Activated T-helper 17 cell treated with anti-CD3 and anti-CD28 coated beads, Interleukin-2, amount 50 U/mL, for 72 hours (primary cell): ENCODE measurements at regions not wholly inside any gene's neighbourhood (a gene's known extent, or its start where the extent isn't known, plus 50 kb on each side); places are given as distances from the start of the nearest gene placed in this dataset.
"Not testable (repeated sequence)": the region's sequence is repeated elsewhere in the genome, so short reads cannot be mapped to it uniquely, and the experiment has no call there.

Experiments
- ATAC-seq: fragments of 150-1000 bp; cut with Tn5 transposase; replicated peaks from 2 replicates; pipeline ENCODE4 v1.10.0; 2021; ENCODE audit warnings: mild to moderate bottlenecking, moderate library complexity
- H3K27ac Mint-ChIP-seq: one replicate; pipeline ENCODE4 v1.8.0; 2022; ENCODE audit warnings: mixed read lengths
- H3K27me3 Mint-ChIP-seq: one replicate; pipeline ENCODE4 v1.8.0; 2022; ENCODE audit warnings: mixed read lengths
- H3K36me3 Mint-ChIP-seq: one replicate; pipeline ENCODE4 v1.8.0; 2022; ENCODE audit warnings: low read depth, mild to moderate bottlenecking, mixed read lengths
- H3K4me1 Mint-ChIP-seq: one replicate; pipeline ENCODE4 v1.8.0; 2022; ENCODE audit warnings: mixed read lengths
- H3K4me3 Mint-ChIP-seq: one replicate; pipeline ENCODE4 v1.8.0; 2022; ENCODE audit warnings: mild to moderate bottlenecking, mixed read lengths
- H3K9me3 Mint-ChIP-seq: one replicate; pipeline ENCODE4 v1.8.0; 2022; ENCODE audit warnings: mixed read lengths

DNA sequence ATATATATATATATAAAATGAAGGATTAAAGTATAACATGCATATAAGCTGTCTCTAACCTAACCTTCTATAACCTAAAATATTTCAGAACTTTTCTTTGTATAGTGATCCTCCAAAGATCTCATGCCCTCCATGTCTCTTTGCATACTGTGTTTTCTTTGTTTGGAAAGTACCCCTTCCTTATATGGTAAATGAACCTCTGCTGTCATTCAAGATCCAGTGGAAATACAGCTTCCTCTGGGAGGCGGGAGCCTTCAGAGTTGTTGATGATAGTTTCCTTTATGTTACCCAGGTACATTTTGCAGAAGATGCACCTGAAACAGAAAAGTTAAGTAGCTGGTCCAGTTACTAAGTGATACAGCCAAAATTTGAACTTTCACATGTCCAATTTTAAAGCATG is 233.3 kb upstream of the FOXP2 start:
- H3K9me3 Mint-ChIP-seq: no peaks in the 10 kb centered on the region
- H3K27ac Mint-ChIP-seq: no peak overlapping the region
- H3K27me3 Mint-ChIP-seq: no peaks in the 10 kb centered on the region
- no peak overlapping the region for H3K4me3 Mint-ChIP-seq
- H3K36me3 Mint-ChIP-seq: no peaks in the 10 kb centered on the region
- no peaks in the 10 kb centered on the region for H3K4me1 Mint-ChIP-seq
- no peak for ATAC-seq

DNA sequence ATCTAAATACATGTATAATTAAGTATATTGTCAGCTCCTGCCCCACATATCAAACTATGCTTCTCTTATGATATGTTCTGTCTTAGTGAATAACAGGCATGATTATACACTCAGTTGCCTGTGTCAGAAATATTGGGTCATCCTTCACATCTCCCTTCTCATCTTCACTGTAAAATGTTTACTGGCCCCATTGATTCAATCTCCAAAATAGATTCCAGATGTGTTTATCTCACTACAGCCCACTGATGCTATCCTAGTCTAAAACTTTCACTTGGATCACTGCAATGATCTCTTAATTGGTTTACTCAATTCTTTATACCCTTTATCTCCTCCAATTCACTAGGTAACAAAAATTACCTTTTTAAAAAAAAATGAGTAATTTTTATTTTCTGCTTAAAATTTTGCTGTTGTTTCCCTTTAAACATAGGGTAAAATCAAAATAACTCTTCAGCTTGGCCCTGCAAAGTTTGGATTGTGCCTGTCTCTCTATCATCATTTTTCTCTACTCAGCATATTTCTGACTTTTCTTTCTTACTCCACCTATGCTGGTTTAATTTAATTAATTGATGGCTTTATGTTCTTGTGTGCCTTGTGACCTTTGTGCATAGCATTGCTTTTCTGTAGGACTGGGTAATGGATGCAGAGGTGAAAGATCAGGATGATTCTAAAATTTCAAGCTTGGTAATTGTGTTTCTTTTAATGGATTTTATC is 233.9 kb upstream of the FOXP2 start:
- Mint-ChIP-seq H3K27ac (no peak overlapping the region), H3K9me3 (no peaks in the 10 kb centered on the region), H3K36me3 (no peaks in the 10 kb centered on the region), H3K4me3 (no peak overlapping the region), H3K27me3 (no peaks in the 10 kb centered on the region), H3K4me1 (no peaks in the 10 kb centered on the region)
- ATAC-seq: no peak

DNA sequence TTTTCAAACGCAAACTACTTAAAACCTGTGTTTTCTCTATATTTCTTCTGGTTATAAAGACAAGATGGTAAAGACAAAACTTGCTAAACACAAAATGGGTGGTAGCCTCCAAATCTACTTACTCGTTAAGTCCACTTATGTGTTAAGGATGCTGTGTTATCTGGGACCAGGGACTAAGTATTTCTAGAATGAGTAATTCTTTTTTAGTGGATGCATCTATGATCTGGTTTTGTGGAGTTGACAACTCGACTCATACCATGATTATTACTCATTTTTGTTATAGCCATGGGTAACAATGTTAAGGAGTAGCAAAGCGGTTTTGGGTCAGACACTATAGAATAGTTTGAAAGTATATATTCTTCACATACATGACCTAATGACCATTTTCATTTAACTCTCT is 239.5 kb upstream of the FOXP2 start:
- Mint-ChIP-seq H3K4me3 (no peak overlapping the region), H3K27me3 (no peaks in the 10 kb centered on the region), H3K27ac (no peak overlapping the region), H3K9me3 (no peaks in the 10 kb centered on the region), H3K4me1 (no peaks in the 10 kb centered on the region), H3K36me3 (no peaks in the 10 kb centered on the region)
- no peak for ATAC-seq

DNA sequence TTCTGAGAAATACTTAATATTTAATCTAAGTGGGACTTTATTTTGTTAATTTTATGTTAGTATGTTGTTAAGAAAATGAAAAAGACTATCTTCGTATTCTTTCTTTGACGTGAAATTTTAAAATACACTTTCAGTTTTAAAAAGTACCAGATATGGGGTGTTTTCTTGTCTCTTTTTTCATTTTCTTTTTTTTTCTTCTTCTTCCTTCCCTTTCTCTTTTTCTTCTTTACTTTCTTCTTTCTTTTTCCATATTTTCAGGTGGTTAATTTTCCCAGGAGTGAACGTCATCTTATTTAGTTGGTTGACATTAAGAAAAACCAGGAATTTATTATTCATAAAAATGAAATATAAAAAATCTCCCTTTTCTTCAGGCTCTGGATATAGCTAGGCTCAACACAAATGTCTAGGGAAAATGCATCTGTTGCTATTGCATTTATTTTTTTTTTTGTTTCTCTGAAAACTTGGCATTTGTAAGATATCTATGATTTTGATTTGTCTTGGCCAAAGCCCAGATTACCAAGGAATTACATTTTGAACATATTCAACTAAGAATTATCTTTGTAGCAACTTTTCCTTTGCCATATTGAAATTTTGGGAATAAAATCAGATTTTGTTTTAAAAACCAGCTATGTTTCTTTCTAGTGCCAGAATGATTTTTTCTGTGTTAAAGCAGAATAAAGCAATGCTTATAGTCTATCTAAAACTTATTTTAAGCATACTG is 241.3 kb upstream of the FOXP2 start:
- no peak overlapping the region for H3K4me3 Mint-ChIP-seq
- H3K4me1 Mint-ChIP-seq: no peaks in the 10 kb centered on the region
- H3K36me3 Mint-ChIP-seq: no peaks in the 10 kb centered on the region
- H3K27me3 Mint-ChIP-seq: no peaks in the 10 kb centered on the region
- no peak overlapping the region for H3K27ac Mint-ChIP-seq
- ATAC-seq: no peak
- H3K9me3 Mint-ChIP-seq: peaks cover 3% of the 10 kb centered on the region

DNA sequence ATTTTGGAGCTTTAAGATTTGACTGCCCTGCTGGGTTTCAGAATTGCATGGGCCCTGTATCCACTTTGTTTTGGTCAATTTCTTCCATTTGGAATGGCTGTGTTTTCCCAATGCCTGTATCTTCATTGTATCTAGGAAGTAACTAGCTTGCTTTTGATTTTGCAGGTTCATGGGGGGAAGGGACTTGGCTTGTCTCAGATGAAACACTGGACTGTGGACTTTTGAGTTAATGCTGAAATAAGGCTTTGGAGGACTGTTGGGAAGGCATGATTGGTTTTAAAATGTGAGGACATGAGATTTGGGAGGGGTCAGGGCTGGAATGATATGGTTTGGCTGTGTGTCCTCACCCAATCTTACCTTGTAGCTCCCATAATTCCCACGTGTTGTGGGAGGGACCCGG is 245.2 kb upstream of the FOXP2 start:
- ATAC-seq, H3K9me3 Mint-ChIP-seq, H3K27me3 Mint-ChIP-seq, H3K4me3 Mint-ChIP-seq, H3K27ac Mint-ChIP-seq, H3K36me3 Mint-ChIP-seq, H3K4me1 Mint-ChIP-seq: not testable (repeated sequence)

DNA sequence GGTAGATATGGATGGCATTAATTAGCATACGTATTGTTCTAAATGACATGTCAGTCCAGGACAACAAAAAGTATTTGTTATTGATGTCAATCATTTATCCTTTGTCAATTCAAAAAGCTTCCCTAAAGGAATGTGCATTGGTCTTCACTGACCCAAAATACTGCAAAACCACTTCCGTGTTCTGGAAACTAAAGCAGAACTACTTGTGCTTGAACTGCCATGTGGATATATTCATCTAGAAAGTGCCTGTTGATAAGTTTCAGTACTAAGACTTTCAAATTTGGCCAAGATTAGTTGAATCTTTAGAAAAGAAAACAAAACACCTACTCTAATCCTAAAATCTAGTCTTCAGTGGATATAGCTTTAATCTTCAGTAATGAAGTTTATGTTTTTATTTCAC is 242.1 kb upstream of the PPP1R3A start:
- no peak overlapping the region for H3K27ac Mint-ChIP-seq
- H3K36me3 Mint-ChIP-seq: no peaks in the 10 kb centered on the region
- no peak for ATAC-seq
- no peaks in the 10 kb centered on the region for H3K4me1 Mint-ChIP-seq
- H3K4me3 Mint-ChIP-seq: no peak overlapping the region
- H3K9me3 Mint-ChIP-seq: no peaks in the 10 kb centered on the region
- H3K27me3 Mint-ChIP-seq: no peaks in the 10 kb centered on the region

DNA sequence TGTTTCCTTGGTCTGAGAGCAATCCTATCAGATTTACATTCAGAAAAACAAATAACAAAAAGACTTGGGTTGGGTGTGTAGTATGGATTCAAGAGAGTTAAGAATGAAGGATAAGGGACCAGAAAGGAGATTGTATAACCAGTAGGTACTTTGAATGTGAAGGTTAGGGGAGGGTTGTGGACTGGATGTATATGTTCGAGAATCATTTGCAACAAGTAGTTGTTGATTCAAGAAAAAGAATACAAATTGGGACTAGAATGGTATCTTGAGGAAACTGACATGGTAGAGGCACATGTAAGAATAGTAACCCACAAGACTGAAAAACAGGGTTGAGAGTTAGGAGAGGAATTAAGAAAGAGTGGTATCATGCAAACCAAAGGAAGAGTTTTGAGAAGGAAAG is 240.0 kb upstream of the PPP1R3A start:
- no peaks in the 10 kb centered on the region for H3K9me3 Mint-ChIP-seq
- no peaks in the 10 kb centered on the region for H3K36me3 Mint-ChIP-seq
- H3K4me3 Mint-ChIP-seq: no peak overlapping the region
- ATAC-seq: no peak
- H3K27ac Mint-ChIP-seq: no peak overlapping the region
- peaks cover 4% of the 10 kb centered on the region for H3K27me3 Mint-ChIP-seq
- no peaks in the 10 kb centered on the region for H3K4me1 Mint-ChIP-seq

DNA sequence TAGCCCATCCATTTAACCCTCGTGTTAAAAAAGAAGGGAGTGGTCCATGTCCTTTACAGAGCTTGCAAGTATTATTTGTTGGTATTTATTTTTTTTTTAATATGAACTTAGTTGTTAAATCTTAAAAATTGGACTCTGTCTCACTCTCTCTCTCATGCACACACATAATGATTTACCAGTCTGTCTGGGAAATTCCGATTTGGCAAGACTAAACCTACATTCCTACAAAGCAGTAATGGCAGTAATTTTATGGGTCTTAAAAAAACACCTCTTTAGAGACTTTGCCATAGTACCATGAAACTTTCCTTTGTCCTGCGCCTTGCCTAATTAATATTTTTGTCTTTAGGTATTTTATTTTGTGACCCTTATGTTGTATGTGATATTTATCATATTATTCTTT is 239.5 kb upstream of the PPP1R3A start:
- no peak for ATAC-seq
- Mint-ChIP-seq H3K36me3 (no peaks in the 10 kb centered on the region), H3K27me3 (peaks cover 8% of the 10 kb centered on the region), H3K9me3 (no peaks in the 10 kb centered on the region), H3K27ac (no peak overlapping the region), H3K4me3 (no peak overlapping the region), H3K4me1 (no peaks in the 10 kb centered on the region)

DNA sequence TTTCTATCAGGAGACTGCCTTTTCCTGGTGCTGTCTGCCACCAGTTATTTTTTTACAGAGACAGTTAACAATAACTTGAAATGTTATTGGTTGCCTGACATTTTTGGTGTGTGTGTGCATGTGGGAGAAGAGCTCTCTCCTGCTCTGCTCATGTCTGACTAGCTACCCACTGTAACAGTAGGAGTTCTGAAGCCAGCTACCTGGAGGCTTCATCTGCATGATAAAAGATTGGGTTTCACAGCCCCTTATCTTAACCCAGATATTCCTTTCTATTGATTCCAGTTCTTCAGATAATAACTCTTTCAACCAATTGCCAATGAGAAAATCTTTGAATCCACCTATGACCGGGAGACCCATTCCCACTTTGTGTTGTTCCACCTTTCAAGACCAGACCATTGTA is 237.4 kb upstream of the PPP1R3A start:
- Mint-ChIP-seq H3K36me3 (no peaks in the 10 kb centered on the region), H3K27me3 (peaks cover 15% of the 10 kb centered on the region), H3K9me3 (no peaks in the 10 kb centered on the region), H3K4me1 (no peaks in the 10 kb centered on the region), H3K27ac (no peak overlapping the region), H3K4me3 (no peak overlapping the region)
- ATAC-seq: no peak

DNA sequence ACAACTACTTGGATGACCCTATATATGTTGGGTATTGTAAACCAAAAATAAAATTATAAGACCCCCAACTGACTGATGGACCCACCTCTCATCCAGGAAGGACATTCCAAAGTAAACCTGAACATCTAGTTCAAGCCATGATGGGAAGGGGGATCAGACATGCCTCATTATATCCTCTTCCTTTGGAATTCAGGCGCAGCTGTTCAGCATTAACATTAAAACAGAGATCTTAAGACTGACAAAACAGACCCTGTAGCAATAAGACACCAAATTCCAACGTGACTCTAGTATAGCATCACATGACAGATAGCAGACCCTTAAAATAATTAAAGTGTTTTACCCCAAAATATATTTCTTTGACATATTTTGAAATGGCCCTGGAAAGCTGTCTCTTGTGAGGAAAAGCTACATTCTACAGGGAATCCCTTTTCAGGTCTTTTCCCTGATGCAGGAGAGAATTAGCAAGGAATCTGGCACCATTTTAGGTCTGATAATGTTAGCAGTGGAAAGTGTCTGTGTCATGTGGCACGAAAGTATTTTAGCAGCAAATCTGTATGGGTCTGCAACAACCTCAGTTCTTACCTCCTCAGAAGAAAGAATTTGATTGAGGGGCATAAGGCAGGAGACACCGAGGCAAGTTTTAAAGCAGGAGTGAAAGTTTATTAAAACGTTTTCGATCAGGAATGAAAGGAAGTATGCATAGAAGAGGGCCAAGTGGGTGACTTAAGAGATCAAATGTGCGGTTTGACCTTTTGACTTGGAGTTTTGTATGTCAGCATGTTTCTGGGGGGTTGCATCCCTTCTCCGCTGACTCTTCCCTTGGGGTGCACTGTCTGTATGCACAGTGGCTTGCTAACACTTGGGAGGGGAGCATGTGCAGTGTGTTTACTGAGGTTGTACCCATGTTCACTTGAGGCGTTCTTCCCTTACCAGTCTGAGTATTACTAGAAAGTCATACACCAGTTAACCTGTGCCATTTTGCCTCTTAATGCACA is 236.6 kb upstream of the PPP1R3A start:
- H3K4me1 Mint-ChIP-seq: no peaks in the 10 kb centered on the region
- no peaks in the 10 kb centered on the region for H3K9me3 Mint-ChIP-seq
- peaks cover 15% of the 10 kb centered on the region for H3K27me3 Mint-ChIP-seq
- H3K27ac Mint-ChIP-seq: no peak overlapping the region
- H3K36me3 Mint-ChIP-seq: no peaks in the 10 kb centered on the region
- ATAC-seq: no peak
- H3K4me3 Mint-ChIP-seq: no peak overlapping the region

DNA sequence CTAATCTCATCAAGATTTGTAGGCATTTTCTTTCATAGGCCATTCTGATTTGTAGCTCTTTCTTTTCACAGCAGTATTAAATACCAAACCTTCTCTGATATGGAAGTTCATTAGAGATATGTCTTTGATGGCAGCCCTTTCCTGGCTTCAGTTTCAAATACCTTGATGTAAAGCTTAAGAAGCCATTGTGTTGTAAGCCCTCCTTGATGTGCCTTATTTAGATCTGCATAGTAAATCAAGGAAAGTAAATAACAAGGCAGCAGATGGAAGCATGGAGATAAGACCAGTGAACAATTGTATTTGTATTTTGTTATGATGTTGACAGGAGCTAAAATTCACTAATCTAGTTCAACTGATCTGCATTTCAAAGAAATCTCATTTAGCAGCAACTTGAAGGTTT is 234.9 kb upstream of the PPP1R3A start:
- no peak for ATAC-seq
- Mint-ChIP-seq H3K9me3 (no peaks in the 10 kb centered on the region), H3K4me1 (no peaks in the 10 kb centered on the region), H3K27ac (no peak overlapping the region), H3K27me3 (peaks cover 18% of the 10 kb centered on the region), H3K36me3 (no peaks in the 10 kb centered on the region), H3K4me3 (no peak overlapping the region)

DNA sequence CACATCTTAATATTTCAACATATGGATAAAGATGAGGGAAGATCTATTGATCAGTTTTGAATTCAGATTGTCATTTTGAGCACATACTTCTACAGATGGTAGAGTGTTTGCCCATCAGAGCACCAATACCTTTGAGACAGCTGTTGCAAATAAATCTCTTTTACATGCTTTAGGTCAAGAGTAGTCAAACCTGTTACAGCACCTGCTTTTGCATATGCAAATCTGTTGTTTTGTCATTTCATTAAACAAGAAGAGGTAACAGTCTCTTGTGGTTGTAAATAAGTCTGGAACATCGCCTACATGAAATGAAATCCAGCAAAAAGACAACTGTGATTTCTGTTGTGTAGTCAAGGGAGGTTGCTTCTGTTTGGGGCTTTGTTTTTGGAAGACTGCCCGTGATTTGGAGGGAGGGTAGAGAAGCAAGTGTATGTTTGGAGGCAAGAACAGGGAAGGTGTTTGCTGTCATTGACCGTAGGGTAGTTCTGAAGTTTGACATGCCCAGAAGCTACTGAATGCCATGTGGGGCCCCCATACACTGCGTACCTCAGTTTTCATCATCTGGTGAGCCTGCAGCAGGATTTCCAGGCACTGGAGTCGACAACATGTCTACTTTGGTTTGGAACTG is 233.6 kb upstream of the PPP1R3A start:
- Mint-ChIP-seq H3K4me3 (no peak overlapping the region), H3K27me3 (peaks cover 28% of the 10 kb centered on the region), H3K36me3 (no peaks in the 10 kb centered on the region), H3K4me1 (no peaks in the 10 kb centered on the region), H3K27ac (no peak overlapping the region), H3K9me3 (no peaks in the 10 kb centered on the region)
- ATAC-seq: no peak

DNA sequence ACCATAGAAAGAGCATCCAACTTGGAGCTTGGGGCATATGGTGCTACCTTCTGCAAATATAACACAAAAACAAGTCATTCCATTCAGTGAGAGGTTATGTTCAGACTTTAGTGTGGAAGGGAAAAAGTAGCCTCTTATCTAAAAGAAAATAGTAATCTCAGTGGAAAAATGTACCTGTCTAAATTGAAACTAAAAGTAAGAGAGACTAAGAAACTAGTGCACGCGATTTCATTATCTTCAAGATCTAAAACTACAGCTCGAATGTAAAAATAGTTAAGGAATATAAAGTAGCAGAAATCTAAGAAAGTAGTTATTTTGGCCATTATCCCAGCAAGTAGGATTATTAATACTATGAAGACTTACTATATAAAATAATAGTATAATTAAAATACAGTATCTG is 233.0 kb upstream of the PPP1R3A start:
- no peak for ATAC-seq
- no peak overlapping the region for H3K4me3 Mint-ChIP-seq
- no peaks in the 10 kb centered on the region for H3K9me3 Mint-ChIP-seq
- peaks cover 28% of the 10 kb centered on the region for H3K27me3 Mint-ChIP-seq
- H3K36me3 Mint-ChIP-seq: no peaks in the 10 kb centered on the region
- no peaks in the 10 kb centered on the region for H3K4me1 Mint-ChIP-seq
- no peak overlapping the region for H3K27ac Mint-ChIP-seq

DNA sequence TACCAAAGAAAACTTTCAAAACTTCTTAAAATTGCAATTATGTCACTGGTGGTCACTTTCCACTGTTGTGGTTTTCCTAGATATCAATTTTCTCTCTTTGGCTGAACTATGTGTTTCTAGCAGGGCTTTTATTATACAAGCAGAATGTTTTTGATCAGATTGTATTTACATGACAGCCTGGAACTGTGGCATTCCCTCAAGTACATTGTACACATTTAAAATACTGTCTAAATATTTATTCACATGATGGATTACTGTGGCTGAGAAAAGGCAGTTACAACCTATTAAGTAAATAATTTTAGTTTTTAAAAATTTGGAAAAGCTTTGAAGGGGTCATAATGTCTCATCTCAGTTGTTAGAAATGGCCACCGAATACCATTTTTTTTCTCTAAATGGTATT is 231.9 kb upstream of the PPP1R3A start:
- Mint-ChIP-seq H3K4me3 (no peak overlapping the region), H3K27ac (no peak overlapping the region), H3K4me1 (no peaks in the 10 kb centered on the region), H3K9me3 (no peaks in the 10 kb centered on the region), H3K27me3 (peaks cover 31% of the 10 kb centered on the region), H3K36me3 (no peaks in the 10 kb centered on the region)
- no peak for ATAC-seq
